Effector CD4-positive, alpha-beta T cell (primary cell): ENCODE measurements at regions not wholly inside any gene's neighbourhood (a gene's known extent, or its start where the extent isn't known, plus 50 kb on each side); places are given as distances from the start of the nearest gene placed in this dataset.

Source experiments
- DNase-seq: peaks from one replicate; pipeline ENCODE4 v3.0.0-alpha.2; 2020

- no peak for DNase-seq
Measured at GRCh38 chr13:71939186-71939585, 72.2 kb upstream of the DACH1 start.

GRCh38 chr13:71935166-71935840 lies 68.3 kb upstream of the DACH1 start:
- no peak for DNase-seq

- no peak for DNase-seq
Measured at GRCh38 chr13:71924931-71925330, 57.9 kb upstream of the DACH1 start.

- no peak for DNase-seq
Measured at GRCh38 chr13:71922194-71922593, 55.2 kb upstream of the DACH1 start.
